ENCODE measurements at regions not wholly inside any gene's neighbourhood (a gene's known extent, or its start where the extent isn't known, plus 50 kb on each side); places are given as distances from the start of the nearest gene placed in this dataset.

GRCh38 chr1:105386489-105386888 lies 1636.8 kb downstream of the AMY1C start:
- no peak for TF ChIP-seq CTCF (IDR thresholded peaks at IDR 0.05; ENCODE audit: insufficient read depth, low read depth, low read length, missing control alignments)
- DNase-seq (ENCODE audit: low read depth): no peak
- H3K4me3 ChIP-seq (ENCODE audit: low read depth, low read length): no peak overlapping the region

GRCh38 chr1:105396001-105396400 lies 1646.3 kb downstream of the AMY1C start:
- DNase-seq (ENCODE audit: low read depth): no peak
- TF ChIP-seq CTCF (IDR thresholded peaks at IDR 0.05; ENCODE audit: insufficient read depth, low read depth, low read length, missing control alignments): no peak

GRCh38 chr1:105398909-105399308 lies 1649.2 kb downstream of the AMY1C start:
- no peak overlapping the region for H3K4me3 ChIP-seq (ENCODE audit: low read depth, low read length)
- TF ChIP-seq CTCF (IDR thresholded peaks at IDR 0.05; ENCODE audit: insufficient read depth, low read depth, low read length, missing control alignments): no peak
- DNase-seq (ENCODE audit: low read depth): no peak

More at GRCh38 chr1:105396001-105396400, 1646.3 kb downstream of the AMY1C start:
- H3K4me3 ChIP-seq (ENCODE audit: low read depth, low read length): no peak overlapping the region

- TF ChIP-seq CTCF (IDR thresholded peaks at IDR 0.05; ENCODE audit: insufficient read depth, low read depth, low read length, missing control alignments): no peak
- DNase-seq (ENCODE audit: low read depth): no peak
- no peak overlapping the region for H3K4me3 ChIP-seq (ENCODE audit: low read depth, low read length)
Measured at GRCh38 chr1:105399716-105400115, 1650.0 kb downstream of the AMY1C start.

- TF ChIP-seq CTCF (IDR thresholded peaks at IDR 0.05; ENCODE audit: insufficient read depth, low read depth, low read length, missing control alignments): no peak
- no peak overlapping the region for H3K4me3 ChIP-seq (ENCODE audit: low read depth, low read length)
- DNase-seq (ENCODE audit: low read depth): no peak
Measured at GRCh38 chr1:105416261-105416660, 1640.2 kb upstream of the PRMT6 start.

GRCh38 chr1:105419030-105419429 lies 1637.4 kb upstream of the PRMT6 start:
- DNase-seq (ENCODE audit: low read depth): no peak
- TF ChIP-seq CTCF (IDR thresholded peaks at IDR 0.05; ENCODE audit: insufficient read depth, low read depth, low read length, missing control alignments): no peak

GRCh38 chr1:105427543-105427942 lies 1628.9 kb upstream of the PRMT6 start:
- DNase-seq (ENCODE audit: low read depth): no peak
- no peak for TF ChIP-seq CTCF (IDR thresholded peaks at IDR 0.05; ENCODE audit: insufficient read depth, low read depth, low read length, missing control alignments)
- H3K4me3 ChIP-seq (ENCODE audit: low read depth, low read length): no peak overlapping the region

More at GRCh38 chr1:105419030-105419429, 1637.4 kb upstream of the PRMT6 start:
- H3K4me3 ChIP-seq (ENCODE audit: low read depth, low read length): no peak overlapping the region

All from GM12865 (cell line).